Inferior parietal cortex (tissue), 1 donor: ENCODE measurements at regions not wholly inside any gene's neighbourhood (a gene's known extent, or its start where the extent isn't known, plus 50 kb on each side); places are given as distances from the start of the nearest gene placed in this dataset.
"Not testable (repeated sequence)": the region's sequence is repeated elsewhere in the genome, so short reads cannot be mapped to it uniquely, and the experiment has no call there.

ENCODE experiments used
- DNase-seq: peaks from one replicate; pipeline ENCODE4 v3.0.0-alpha.2; 2016; ENCODE audit errors: extremely low spot score

DNA sequence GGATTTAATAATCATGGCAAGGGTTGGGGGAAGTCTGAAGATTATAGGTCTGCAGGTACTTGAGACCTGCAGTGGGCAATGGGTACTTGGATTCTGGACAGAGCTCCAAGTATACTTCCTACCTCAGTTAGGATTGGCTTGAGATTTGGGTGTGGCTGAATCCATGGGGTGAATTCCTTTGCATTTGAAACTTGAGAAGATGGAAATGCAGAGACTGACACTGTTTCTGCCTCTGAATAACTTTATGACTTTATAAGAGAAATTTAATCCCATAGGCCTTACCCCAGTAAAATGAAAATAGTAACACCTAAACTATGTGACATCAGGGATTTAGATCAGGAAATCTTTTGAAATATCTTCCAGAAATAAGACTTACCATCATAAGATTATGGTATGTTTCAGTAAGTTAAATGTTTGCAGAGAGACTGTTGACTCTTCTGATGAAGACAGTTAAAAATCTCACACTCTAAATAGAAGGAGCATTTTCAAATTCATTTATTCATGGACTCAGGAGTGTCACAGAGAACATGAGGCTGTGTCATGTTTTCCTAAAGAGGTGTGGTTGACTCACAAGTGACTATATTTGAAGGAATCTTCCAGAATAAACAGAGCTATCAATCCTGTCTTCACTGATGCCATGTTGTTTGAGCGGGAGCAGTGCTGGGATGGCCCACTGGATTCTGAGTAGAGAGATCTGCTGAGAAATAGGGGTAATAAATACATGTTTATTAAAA lies 513.5 kb upstream of the NR3C2 start:
- DNase-seq = no peak

DNA sequence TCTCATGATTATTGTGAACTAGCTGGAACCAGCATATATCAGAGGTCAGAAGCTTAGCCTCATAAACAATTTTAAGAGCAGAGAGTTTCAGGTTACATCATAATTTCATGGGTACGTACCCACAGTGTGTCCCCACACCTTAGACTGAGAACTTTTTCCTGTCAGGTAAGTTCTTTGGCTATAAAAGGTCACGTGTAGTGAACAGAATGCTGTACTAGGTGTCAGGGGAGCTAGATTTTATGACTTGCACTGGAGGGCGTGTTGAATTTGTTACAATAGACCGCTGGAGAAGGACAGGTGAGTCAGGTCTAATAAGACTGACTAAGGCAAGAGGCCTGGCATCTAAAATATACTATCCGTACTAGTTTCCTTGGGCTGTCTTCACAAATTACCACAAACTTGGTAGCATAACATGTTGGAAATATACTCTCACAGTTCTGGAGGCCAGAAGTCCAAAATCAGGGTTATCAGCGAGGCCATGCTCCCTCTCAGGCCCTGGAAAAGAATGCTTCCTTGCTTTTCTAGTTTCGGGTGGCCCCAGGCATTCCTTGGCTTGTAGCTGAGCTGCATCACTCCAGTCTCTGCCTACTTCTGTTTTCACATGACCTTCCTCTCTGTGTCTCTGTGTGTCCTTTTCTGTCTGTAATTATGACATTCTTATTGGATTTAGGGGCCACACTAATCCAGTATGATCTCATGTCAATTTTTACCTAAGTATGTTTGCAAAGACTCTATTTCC lies 512.0 kb upstream of the NR3C2 start:
- DNase-seq = no peak

DNA sequence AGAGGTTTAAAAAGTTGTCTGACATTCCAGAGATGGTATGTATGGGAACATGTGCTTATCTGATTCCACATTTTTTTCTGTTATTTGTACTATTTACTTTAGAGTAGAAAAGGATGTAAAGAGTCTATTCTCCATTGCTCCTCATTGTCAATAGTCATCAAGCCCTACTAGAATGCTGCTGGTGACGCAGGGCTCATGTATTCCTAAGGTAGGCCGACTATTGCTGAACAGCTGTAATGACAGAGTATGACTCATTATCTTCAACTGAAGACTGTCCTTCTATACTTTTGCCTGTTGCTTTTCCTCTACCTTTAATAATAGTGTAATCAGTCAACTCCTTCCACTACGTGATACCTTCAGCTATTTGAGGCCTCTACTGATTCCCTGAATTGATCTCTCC lies 509.1 kb upstream of the NR3C2 start:
- DNase-seq = no peak

DNA sequence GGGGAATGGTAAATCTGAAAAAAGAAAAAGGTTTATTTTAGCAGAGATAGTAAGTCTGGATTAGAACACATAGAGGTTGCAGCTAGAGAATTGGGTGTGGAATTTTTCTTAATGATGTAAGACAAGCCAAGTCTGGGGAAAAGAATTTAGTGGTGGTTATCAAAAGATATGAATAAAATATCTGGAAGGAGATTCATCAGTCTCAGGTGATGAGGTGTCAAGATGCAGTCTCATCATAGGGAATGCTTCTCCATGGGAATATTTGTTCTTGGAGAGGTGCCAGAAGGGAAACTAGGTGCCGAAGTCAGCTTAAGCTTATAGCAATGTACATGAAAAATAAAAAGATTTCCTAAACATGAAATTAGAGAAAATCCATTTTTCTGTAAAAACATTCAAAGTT lies 504.1 kb upstream of the NR3C2 start:
- no peak for DNase-seq

DNA sequence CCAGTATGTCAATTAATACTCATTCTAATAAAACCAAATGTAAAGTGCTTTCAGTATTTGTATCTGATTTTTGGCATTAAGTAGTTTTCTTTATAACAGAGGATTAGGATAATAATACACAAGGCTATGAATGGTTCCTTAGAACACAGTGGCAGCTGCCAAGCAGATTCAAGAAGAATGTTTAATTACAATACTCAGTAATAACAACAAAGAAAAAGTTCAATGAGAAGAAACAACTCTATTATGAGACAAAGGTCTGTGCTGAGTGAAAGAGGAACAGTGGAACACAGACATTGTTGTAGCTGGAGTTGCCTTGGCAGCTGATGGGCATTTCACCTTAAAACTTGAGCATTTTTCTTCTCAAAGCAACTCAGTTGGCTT lies 502.6 kb upstream of the NR3C2 start:
- DNase-seq = no peak

DNA sequence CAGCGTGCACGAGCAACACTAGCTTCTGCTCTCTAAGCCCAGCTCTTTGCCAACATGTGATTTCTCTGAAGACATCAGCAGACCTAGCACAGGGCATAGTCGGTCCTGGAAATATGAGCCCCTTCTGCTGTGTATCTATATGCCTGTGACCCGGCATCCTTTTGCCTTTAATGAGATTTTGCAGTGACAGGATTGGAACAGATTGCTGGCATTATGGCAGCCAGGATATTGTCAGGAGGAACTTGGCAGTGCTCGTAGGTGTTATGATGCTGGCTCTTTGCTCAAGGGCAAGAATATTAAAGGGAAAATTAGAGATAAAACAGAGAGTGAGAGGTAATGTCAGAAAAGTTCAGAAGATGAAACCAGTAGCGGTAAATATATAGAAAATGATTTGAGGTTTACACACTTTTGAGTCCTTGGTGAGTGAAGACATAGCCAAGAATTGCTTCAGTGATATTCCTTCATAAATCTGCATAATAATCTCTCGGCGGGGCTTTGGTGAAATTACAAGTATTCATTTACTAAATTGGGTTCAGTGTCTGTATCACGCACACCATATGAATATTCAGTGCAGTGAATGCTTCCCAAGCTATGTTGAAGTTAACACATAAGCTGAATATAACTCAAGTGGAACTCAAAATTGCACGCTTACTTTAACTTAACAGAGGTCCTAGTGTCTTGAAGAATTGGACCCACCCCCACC lies 502.1 kb upstream of the NR3C2 start:
- no peak for DNase-seq

DNA sequence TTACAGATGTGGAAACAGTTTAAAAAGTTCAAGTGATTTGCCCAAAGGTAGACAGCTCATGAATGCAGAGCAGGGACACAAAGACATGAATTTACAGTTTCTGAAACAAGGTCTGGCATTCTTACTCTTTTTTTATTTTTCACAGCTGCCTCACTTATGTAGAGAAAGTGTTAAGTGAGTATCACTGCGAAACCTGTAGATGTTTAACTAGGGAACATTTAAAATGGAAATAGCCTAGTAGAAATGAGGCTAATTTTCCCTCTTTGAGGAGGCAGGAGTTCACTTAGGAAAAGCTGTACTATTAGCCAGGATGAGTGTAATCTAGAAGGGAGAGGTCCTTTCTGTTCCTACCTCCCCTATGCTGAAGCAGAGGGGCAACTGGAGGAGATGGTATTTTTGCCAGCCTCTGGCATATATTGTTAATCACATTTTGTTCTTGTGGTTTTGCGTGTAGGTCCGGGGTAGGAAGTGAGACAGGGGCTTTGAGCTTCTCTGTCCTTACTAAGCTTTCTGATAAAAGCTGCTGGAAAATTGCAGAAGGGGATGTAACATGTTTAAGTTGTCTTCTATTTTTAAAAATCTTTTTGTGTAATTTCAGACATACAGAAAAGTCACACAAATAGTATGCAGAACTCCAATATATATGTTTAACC lies 492.8 kb upstream of the NR3C2 start:
- DNase-seq = no peak

DNA sequence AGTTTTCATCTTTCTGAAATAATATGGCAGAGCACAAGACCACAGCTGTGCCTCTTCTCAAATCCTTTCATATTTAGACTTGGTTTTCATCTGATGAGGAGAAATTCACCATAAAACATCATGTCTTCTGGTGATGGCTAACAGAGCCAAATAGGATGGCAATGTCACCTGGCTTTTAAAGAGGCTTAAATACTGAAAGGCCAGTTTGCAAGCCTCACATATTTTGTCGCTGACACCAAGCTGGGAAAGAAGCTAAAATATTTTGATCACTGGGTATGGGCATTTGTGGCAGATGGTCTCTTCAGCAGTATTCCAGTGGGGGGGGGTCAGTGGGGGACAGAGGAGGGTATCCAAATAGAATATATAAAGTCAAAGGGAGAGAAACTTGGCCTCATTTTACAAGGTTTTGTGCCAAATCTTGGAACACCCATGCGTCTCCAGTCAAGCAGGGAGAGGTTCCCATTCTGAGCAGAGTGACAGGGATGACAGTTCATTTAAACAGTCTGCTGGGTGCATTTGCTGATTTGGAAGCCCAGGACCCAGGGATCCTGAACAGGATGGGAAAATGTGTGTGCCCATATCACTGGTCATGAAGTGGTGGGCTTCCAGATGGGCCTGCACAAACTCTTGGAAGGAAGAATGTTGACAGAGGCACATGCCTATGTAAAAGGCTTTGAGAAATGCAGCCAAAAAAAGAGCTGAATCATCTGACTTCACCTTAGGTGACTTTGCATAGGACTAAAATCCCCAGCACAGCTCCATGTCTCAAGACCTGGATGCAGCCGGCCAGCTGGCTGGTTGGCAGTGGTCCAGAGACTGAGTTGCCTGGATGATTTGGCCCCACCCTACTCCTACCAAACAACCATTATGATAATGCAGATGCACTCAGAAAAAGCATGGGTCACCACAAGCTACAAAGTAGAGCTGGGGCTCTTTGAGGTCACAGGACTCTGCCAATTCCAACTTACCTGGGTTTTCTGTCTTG lies 484.4 kb upstream of the NR3C2 start:
- no peak for DNase-seq

DNA sequence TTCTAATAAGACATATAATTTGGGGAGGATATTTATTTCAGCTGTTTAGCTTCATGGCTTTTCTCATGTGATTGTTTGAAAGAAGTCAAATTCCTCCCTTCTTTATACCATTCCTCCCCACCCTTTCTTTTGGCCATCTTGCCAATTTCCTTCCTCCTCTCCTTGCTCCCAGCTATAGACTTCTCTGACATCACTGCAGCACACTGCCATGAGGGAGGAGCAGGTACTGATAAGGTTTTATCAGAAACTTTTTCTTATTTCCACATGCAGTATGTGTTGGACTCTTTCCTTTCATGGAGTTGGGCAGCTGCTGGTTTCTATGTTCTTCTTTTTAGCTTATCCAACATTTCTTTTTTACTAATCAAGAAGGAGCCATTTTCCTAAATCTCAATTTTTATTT lies 481.7 kb upstream of the NR3C2 start:
- no peak for DNase-seq

DNA sequence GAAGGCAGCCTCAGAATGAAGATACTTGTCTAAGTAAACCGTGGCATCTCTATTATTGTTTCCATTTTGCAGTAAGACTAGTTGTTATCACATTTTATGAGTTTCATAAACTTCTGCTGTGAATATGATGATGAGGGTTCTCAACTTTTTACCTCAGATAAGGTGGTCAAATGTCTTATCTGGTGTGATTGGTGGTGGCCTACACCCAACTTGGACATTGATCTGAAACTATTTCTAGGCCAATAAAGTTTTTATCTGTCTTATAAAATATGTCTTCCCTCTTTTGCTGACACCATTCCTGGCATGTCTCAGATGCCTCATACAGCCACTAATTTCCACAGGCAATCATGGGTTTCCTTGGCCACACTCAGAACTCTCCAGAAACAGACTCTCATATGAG lies 480.3 kb upstream of the NR3C2 start:
- DNase-seq = no peak

DNA sequence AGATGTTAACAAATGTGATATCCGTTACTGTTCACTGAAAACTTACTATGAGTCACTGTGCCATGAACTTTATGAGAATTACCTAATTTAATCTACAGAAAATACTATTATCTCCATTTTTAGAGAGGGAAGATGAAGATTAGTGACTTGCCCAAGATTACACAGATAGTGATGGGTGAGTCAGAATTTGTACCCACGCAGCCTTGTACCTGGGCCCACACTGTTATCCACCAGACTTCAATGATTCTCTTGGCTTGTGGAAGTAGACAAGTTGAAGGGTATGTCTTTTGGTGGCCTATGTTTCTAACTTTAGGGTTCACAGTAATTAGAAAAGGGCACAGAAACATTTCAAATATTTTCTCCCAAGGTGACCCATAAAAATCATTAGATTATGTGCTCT lies 472.5 kb upstream of the NR3C2 start:
- DNase-seq = no peak

DNA sequence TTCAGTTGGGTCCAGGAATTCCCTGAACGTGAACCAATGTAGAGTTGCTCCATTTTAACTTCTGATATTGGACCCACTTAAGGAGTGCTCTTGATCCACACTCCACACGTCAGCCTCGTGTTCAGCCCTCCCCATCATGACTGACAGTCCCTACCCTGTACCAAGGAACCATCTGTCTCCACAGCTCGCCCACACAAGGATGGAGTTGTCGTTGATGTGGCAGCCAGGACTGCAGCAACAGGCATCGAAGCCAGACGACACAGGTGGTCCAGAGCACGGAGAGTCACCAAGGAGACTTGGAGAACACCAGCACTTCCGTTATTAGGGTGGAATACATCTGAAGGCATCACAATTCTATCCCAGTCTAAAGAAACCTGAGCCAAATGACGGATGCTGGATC lies 472.1 kb upstream of the NR3C2 start:
- DNase-seq = peak; percentile 4

DNA sequence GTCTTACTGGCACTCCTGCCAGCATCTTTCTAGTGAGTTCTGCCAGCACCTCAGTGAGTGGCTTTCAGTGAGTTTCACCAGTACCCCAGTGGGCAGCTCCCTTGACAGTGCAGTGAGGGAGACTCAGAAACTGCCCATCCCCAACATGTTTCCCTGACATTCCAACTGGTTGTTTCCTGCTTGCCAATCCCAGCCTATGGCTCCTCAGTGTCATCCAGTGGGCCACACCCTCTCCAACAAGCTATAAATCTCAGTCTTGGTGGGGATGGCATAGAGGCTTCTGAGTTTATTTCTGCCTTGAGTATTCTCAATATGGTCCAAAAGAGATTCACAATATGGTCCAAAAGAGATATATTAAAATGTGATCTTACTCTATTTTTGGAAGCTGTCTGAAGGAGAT lies 461.2 kb upstream of the NR3C2 start:
- no peak for DNase-seq

DNA sequence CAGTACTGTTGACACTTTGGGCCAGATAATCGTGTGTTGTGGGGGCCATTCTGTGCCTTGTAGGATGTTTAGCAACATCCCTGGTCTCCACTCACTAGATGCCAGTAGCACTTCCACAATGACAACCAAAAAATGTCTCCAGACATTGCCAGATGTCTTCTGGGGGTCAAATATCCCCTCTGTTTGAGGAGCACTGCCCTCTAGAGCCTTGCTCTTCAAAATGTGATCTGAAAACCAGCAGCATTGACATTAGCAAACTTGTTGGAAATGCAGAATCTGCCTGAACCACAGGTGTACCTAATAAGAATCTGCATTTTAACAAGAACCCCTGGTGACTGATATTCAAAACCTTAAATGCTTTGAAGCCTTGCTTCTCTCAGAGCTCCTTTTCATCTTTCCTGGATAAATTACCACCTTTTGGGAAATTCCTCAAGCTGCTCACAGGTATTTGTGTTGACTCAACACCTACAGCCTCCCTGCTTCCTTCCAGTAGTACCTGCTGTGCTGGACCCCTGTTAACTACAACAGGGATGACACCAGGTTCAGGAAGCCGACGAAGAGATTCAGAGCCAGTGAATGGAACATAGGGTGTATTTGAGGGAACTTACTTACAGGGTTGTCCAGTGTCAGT lies 459.0 kb upstream of the NR3C2 start:
- DNase-seq = no peak

DNA sequence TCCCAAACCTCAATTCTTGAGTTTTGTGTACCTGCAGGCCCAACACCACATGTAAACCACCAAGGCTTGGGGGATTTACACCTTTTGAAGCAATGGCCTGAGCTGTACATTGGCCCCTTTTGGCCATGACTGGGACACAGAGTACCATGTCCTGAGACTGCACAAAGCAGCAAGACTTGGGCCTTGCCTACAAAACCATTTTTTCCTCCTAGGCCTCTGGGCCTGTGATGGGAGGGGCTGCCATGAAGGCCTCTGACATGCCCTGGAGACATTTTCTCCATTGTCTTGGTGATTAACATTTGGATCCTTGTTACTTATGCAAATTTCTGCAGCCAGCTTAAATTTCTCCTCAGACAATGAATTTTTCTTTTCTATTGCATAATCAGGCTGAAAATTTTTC lies 455.9 kb upstream of the NR3C2 start:
- not testable (repeated sequence) for DNase-seq

DNA sequence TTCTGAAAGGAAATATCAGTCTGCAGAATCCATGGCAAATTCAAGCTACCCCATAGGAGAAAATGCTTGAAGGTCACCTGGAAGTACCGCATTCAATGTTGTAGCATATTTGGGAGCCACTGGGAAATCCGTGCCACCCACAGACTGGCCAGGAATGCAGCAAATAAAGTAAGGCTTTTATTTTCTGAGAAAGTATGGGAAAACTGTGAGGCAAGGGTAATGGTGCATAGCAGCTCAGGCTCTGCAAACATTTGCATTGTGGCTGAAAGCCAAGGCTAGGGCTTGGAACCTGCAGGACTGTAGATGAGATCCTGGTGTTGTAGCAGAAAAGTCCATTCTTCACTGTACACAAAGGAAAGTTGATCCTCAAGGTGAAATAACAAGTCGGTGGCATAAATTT lies 450.9 kb upstream of the NR3C2 start:
- no peak for DNase-seq

DNA sequence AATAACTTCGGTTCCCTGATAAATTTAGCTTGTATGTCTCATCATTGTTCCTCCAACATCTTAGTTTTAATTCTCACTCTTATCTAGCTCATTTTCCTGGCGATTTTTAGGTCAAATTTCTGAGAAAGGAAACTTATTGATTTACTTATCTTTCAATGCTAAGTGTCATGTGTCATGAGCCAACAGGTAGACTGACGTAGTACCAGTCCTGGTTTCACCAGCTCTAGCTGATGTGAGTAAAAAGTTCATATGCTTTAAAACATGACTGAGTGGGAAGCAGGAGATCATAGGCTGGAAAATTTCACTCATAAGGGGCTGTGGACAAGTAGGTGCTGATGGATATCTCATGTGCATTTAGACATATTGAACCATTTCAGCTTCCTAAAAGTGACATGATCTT lies 441.7 kb upstream of the NR3C2 start:
- no peak for DNase-seq

DNA sequence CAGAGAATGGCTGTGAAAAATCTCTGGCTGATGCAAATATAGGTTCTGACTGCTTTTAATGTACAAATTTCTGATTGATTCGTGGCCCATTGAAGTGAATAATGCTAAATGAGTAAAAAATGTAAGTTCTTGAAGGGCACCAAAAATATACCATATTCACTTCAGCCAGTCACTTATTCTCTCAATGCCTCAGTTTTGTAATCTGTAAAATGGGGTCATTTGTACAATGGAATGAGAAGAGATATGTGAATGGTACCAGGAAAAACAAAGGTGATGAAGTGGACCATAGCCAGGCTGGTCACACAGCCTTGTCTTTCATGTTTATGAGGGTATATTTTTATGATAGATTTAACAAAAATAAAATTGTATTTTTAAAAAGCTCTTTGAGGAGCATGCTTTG lies 441.2 kb upstream of the NR3C2 start:
- DNase-seq = no peak

DNA sequence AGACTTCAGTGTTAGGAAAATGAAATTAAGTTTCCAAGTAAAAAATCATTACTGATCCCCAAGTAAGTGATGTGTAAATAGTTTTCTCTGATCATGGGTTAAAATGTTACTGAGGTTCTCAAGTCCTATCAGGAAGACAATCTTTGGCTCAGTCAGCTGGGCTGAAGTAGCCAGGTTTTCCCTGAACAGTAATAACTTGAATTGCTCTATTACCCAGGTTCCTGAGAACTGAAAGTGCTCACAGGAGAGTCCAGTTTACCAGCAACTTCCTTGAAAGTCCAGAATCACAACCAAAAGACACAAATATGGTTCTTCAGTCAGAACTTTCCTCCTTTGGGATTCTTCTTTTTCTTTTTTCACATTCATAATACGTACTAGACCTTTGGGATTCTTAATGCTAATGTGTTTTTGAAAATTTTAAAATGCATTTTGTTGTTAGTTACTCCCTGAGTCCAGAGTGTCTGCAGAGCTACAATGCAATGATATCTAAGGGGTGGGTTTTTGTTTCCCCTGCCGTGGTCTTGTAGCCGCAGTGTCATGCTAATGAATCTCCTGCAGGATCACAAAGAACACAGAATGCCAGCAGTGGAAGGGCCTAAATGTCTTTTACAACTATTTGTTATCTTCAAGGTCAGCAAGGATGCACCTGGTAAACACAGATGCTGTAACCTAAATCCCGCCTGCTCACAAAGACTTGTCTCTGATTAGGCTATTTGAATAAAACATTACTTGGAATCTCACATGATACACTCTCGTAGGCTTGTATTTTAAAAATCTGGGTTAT lies 439.8 kb upstream of the NR3C2 start:
- no peak for DNase-seq

DNA sequence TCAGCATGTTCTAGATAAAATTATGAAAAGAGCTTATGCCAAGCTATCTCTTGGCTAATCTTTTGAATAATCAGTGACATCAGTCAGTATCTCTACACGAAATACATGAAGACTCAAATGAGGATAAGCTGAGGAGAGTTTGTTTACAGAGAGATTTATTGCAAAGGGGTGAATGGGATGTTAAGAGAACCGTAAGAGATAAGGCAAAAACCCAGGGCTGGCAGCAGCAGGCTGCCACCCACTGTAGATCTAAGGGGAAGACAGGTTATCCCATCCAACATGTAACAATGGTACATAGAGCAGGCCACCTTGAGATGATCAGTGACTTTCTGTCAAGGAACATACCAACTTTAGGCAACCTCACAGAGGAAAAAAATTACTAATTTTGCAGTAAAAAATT lies 432.1 kb upstream of the NR3C2 start:
- DNase-seq = no peak
